Inferior parietal cortex (tissue), 1 donor: ENCODE measurements at regions not wholly inside any gene's neighbourhood (a gene's known extent, or its start where the extent isn't known, plus 50 kb on each side); places are given as distances from the start of the nearest gene placed in this dataset.

Source experiments
- DNase-seq: peaks from one replicate; pipeline ENCODE4 v3.0.0-alpha.2; 2016; ENCODE audit errors: extremely low spot score

GRCh38 chr2:30371028-30371689 is 75.9 kb upstream of the LCLAT1 start:
- no peak for DNase-seq

- DNase-seq = no peak
Measured at GRCh38 chr2:30371772-30372373, 75.2 kb upstream of the LCLAT1 start.

DNA sequence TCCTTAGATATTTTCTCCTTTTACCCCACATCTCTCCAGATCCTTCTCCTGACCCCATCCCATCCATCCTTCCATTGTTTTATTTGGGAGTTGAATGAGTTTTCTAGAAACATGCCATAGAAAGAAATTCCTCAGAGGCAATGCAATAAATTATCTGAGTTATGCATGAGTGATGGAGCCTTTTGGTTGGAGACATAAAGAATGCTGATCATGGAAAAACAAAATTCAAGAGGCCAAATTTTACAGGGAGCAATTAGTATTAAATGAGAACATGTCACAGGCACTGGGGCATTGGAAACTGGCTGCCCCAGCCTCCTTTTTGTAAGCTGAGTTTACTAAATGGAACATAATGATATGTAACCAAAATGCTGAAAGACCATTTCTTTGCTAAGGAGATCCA is 74.2 kb upstream of the LCLAT1 start:
- DNase-seq = no peak

- no peak for DNase-seq
Measured at GRCh38 chr2:30373881-30374302, 73.2 kb upstream of the LCLAT1 start.

DNA sequence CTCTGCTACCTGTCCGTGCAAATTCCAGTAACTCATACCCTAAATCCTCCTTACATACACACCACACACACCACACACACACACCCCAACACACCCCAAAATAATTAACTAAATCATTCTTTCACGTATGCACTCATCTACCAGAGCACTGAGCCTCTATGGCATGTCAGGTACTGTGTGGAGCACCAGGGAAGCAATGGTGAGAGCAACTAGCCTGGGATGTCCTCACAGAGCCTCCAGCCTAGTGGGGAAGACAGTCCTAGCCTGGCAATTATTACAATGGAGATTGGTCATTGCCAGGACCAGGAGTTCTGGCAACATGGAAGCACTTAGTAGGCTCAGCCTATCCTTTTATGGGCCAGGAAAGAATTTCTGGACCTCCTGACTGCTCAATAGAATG is 72.7 kb upstream of the LCLAT1 start:
- DNase-seq = no peak

DNA sequence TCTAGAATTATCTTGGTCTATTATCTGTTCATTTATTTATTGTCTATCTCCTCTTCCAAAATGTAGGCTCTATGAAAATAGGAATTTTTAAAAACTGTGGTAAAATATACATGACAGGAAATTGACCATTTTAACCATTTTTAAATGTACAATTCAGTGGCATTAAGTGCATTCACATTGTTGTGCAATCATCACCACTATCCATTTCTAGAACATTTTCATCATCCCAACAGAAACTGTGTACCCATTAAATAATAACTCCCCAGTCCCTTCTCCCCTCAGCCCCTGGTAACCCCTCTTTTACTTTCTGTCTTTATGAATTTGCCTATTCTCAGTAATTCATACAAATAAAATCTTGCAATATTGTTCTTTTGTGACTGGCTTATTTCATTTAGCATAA is 71.1 kb upstream of the LCLAT1 start:
- no peak for DNase-seq

DNA sequence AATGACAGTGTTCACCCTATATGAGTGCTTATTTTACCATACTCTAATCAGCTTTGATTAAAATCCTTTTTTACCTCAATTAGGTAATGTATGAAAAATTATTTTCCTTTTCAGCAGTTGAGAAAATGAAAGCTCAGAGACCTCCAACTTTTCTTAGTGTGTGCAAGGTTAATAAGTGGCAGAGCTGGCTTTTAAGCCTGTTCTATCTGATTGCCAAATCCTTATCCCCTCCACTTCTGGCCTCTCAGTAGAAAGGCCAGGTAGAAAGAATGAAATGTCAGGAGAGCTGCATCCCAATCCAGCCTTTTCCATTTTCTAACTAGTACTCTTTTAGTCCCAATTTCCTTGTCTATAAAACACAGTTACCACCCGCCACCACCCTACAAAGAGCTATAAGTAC is 67.6 kb upstream of the LCLAT1 start:
- no peak for DNase-seq

- DNase-seq = no peak
Measured at GRCh38 chr2:30380824-30381223, 66.2 kb upstream of the LCLAT1 start.

GRCh38 chr2:30382162-30382783 is 64.8 kb upstream of the LCLAT1 start:
- no peak for DNase-seq

- peak; percentile 55 for DNase-seq
Measured at GRCh38 chr2:30382995-30383394, 64.1 kb upstream of the LCLAT1 start.

GRCh38 chr2:30385327-30385726 is 61.7 kb upstream of the LCLAT1 start:
- DNase-seq = no peak

DNA sequence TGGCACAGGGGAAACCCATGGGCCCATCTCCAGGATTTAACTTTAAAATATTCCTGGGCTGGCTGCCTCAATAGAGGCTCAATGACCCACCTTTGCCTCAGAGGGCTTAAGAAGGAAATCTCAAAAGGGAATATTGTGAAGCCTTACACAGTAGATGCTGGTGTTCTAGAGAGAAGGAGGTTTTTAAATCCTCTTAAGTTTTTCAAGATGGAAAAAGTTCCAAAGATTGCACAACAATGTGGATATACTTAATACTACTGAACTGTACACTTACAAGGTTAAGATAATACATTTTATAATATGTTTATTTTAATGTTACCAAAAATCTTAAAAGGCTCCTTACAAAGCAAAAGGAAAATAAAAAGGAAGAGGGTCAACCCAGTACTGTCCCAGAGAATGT is 54.9 kb upstream of the LCLAT1 start:
- DNase-seq = no peak

DNA sequence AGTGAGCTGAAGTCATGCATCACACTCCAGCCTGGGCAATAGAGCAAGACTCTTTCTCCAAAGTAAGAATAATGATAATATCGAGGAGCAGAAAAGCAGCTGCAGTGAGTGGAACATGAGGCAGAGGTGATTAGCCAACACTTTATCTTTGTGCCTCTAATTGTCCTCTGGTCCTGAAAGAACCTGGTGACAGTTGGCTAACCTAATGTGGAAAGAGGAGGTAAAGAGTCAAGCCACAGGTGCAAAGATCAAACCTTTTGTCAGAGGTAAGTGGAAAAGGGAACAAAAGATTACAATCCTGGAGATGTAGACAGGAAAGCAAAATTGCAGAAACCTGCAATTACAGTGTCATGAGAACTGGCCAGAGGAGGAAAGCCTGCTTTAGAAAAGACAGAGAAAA is 53.5 kb upstream of the LCLAT1 start:
- DNase-seq = no peak

DNA sequence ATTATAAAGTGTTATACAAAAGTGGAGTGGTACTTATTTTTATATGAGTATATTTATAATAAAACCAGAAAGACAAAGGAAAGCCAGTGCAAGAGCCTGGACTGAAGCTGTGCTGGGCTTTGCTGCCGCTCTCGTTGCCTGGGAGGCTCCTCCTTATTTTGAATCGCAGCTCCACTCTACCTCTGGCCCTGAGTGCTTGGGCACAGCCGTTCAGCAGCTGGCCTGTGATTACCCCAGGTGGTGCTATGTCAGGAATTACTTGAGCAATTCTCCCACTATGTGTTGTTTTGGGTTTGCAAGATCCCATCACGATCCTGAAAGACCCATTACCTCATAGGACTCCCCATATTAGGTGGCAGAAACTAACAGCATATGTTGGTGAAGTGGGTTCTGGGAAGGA is 53.0 kb upstream of the LCLAT1 start:
- DNase-seq = no peak

DNA sequence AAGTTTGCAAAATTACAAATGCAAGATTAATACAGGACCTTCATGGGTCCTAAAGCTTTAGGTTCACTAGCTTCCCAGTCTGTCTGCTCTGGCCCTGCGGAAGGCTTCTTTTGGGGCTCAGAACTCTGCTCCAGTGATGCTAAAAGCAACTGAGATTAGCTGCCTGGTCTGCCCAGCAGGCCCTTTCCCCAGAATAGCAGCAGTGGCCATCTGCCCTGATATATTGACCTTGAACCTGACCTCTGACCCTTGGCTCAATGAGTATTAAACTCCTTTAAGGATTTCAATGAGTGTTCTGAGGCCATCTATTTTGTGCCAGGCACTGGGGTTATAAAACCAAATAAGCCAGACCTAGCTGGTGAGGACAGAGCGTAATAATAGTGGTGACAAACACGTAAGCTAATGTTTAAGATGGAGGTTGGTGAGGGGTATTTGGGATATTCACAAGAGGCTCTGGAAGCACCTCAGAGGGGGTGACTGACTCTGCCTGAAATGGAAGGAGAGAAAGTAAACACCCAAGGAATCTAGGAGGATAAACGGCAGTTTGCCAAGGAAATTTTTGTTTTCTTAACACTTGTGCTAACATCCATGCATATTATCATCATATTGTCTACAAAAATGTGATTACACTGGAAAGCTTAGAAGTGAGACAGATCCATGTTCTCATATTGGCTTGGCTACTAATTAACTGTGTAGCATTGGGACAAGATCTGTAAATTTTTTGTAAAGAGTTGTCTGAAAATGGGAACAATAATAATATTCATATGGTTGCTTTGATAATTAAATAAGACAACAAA is 50.4 kb upstream of the LCLAT1 start:
- no peak for DNase-seq
